Memory B cell (primary cell): ENCODE measurements at regions not wholly inside any gene's neighbourhood (a gene's known extent, or its start where the extent isn't known, plus 50 kb on each side); places are given as distances from the start of the nearest gene placed in this dataset.

Experiments
- ATAC-seq: fragments of 150-1000 bp; cut with Tn5 transposase; 2 replicates; pipeline ENCODE4 v1.10.0; 2021; ENCODE audit warnings: low read depth, mild to moderate bottlenecking, moderate library complexity
- DNase-seq, 2 donors: peaks; one replicate each; pipeline ENCODE4 v3.0.0; 2022; ENCODE audit warnings: low spot score in 2 of 2
- H3K27ac Mint-ChIP-seq: one replicate; pipeline ENCODE4 v1.8.0; 2022; ENCODE audit warnings: mild to moderate bottlenecking, moderate library complexity, mixed read lengths
- H3K27me3 Mint-ChIP-seq: one replicate; pipeline ENCODE4 v1.8.0; 2022; ENCODE audit warnings: mixed read lengths
- H3K36me3 Mint-ChIP-seq: one replicate; pipeline ENCODE4 v1.8.0; 2022; ENCODE audit warnings: mild to moderate bottlenecking, mixed read lengths
- H3K4me1 Mint-ChIP-seq: one replicate; pipeline ENCODE4 v1.8.0; 2022; ENCODE audit warnings: mixed read lengths
- H3K4me3 Mint-ChIP-seq: one replicate; pipeline ENCODE4 v1.8.0; 2022; ENCODE audit warnings: mild to moderate bottlenecking, moderate library complexity, mixed read lengths
- H3K9me3 Mint-ChIP-seq: one replicate; pipeline ENCODE4 v1.8.0; 2022; ENCODE audit warnings: mixed read lengths

DNA sequence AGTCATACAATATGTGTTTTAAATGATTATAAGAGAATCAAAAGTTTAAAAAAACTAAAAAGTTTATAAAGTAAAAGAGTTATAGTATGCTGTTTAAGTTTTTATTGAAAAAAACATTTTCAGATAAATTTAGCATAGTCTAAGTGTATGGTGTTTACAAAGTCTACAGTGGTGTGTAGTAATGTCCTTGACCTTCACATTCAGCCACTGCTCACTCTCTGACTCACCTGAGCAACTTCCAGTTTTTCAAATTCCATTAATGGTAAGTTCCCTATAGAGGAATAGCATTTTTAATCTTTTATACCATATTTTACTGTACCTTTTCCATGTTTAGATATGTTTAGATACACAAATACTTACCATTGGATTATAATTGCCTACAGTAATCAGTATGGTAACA is 842.4 kb upstream of the KLHL1 start:
- H3K27me3 Mint-ChIP-seq, result no peaks in the 10 kb centered on the region
- no peaks in the 10 kb centered on the region for H3K4me1 Mint-ChIP-seq
- H3K9me3 Mint-ChIP-seq, result no peaks in the 10 kb centered on the region
- no peak overlapping the region for H3K4me3 Mint-ChIP-seq
- no peaks in the 10 kb centered on the region for H3K36me3 Mint-ChIP-seq
- ATAC-seq (no peak), DNase-seq (no peak)
- H3K27ac Mint-ChIP-seq, result no peak overlapping the region

DNA sequence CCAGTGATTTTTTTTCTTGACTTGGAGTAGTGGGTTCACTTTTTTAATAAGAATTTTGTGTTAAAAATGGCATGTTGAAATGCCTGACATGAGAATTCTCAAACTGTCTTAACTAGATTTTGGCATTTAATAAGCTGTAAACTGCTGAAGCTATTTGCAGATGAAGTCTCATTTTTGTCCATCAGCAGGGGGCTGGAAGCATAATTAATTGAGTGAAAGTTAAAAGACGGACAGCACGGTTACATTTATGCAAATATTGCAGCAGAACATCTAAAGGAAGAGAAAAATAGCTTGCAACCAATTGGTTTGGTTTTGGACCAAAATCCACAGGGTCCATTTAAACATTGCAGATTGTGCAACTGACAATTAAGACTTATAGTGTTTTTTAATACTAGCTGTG is 837.3 kb upstream of the KLHL1 start:
- no peak for DNase-seq
- Mint-ChIP-seq H3K9me3 (no peaks in the 10 kb centered on the region), H3K27ac (no peak overlapping the region), H3K36me3 (no peaks in the 10 kb centered on the region), H3K4me3 (no peak overlapping the region), H3K4me1 (no peaks in the 10 kb centered on the region), H3K27me3 (no peaks in the 10 kb centered on the region)
- ATAC-seq, result no peak

DNA sequence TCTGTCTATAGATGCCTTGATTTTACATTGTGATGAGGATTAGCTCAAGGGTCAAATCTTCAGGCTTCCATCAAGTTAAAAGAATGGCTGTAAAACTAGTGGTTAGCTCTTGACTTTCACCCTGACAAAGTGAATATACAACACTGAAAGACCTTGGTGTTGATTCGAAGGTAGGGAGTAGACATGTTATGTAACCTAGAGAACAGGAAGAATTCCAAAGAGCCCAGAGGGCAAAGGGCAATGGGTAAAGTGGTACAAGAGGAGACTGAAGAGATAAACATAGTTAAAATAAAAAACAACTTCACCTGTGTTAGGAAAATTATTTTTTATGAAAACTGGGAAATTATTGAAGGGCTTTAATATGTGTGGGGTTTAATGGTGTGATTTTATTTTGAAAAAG is 833.2 kb upstream of the KLHL1 start:
- Mint-ChIP-seq H3K4me1 (no peaks in the 10 kb centered on the region), H3K36me3 (no peaks in the 10 kb centered on the region), H3K27ac (no peak overlapping the region), H3K4me3 (no peak overlapping the region), H3K27me3 (no peaks in the 10 kb centered on the region), H3K9me3 (no peaks in the 10 kb centered on the region)
- DNase-seq (no peak), ATAC-seq (no peak)

DNA sequence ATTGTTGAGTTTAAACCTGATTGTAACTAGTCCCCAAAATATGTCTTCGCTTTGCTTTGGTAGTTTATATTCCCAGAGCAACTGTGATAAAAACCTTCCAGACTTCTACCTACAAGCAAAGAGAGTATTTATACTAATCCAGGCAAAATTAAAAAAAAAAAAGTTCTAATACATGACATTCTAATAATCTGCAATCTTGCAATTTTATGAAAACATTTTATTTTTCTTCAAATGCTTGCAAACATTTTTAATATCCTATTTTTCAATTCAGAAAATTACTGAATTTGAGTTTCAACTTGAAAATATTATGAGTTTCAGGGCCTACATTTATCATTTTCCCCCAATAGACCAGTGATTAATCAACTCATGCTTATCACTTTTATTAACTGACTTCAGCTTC is 830.2 kb upstream of the KLHL1 start:
- no peaks in the 10 kb centered on the region for H3K9me3 Mint-ChIP-seq
- H3K4me1 Mint-ChIP-seq, result no peaks in the 10 kb centered on the region
- ATAC-seq (no peak), DNase-seq (no peak)
- H3K36me3 Mint-ChIP-seq, result no peaks in the 10 kb centered on the region
- no peak overlapping the region for H3K4me3 Mint-ChIP-seq
- H3K27ac Mint-ChIP-seq, result no peak overlapping the region
- no peaks in the 10 kb centered on the region for H3K27me3 Mint-ChIP-seq

DNA sequence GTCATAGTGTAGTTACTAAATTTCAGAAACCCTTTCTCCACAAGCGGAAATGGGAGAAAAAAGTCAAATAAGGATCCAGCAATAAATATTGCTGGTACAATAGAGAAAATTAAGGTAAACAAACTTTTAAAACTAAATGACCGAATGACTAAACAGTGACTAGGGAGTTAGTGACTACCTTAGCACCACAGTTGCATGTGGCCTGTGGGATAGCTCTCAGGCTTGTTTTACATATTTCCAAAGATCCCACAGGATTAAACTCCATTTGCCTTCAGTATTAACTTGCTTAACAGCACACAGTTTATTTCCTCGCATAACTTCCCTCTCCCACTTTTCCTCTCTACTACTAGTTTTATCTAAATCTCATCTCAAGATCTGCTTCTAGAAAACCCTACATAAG is 824.3 kb upstream of the KLHL1 start:
- Mint-ChIP-seq H3K27ac (no peak overlapping the region), H3K36me3 (no peaks in the 10 kb centered on the region), H3K9me3 (no peaks in the 10 kb centered on the region), H3K4me3 (no peak overlapping the region), H3K4me1 (no peaks in the 10 kb centered on the region), H3K27me3 (no peaks in the 10 kb centered on the region)
- DNase-seq (no peak), ATAC-seq (no peak)

DNA sequence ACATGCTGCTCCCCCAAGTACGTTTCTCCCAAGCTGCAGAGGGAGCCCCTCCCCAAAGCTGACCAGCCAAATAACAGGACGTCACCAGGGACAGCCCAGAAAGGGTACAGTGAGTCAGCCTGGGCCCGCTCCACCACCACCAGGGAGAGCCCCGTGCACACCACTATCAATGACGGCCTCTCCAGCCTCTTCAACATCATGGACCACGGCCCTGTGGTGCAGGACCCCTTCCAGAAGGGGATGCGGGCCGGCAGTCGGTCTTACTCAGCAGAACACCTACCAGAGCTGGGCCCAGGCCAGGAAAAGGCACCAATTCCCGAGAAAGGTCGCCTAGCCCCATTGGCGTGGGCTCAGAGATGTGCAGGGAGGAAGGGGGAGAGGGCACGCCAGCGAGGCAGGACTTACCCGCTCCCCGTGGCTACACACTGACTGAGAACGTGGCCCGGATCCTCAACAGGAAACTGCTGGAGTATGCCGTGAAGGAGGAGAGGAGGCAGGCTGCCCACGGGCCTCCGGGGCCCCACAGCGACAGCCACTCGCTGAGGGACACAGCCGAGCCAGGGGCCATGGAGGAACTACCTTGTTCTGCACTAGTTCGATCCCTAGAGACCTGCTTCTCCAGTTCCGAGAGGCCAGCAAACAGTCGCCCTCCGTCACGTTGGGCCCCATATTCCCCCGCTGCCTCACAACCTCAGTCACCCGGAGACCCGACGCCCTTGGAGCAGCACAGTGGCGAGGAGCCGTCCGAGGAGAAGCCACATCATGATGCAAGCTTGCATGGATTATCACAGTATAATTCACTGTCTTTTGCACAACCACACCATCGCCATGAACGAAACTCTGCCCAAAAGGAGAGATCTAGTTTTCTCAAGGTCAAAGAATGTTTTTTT is 815.9 kb upstream of the KLHL1 start:
- no peak overlapping the region for H3K4me3 Mint-ChIP-seq
- H3K27me3 Mint-ChIP-seq, result no peaks in the 10 kb centered on the region
- DNase-seq, result no peak
- no peaks in the 10 kb centered on the region for H3K4me1 Mint-ChIP-seq
- no peak for ATAC-seq
- H3K27ac Mint-ChIP-seq, result no peak overlapping the region
- no peaks in the 10 kb centered on the region for H3K36me3 Mint-ChIP-seq
- H3K9me3 Mint-ChIP-seq, result peaks cover 3% of the 10 kb centered on the region

DNA sequence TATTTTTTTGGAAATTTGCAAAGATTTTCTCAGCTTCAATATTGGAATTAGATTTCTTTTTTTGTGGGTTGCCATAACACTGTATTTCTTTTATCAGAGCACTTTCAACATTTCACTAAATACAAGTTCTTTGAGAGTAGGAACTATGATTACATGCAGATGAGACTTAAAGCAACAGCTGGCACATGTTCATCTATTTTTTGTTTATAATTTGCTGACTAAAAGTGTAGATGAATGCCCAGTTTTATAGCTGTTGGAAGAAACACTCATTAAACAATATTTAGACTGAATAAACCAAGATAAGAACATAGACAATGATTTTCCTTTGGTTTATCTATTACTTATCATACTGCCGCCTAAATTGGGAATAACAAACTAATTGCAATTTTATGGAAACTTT is 803.0 kb upstream of the KLHL1 start:
- no peak overlapping the region for H3K4me3 Mint-ChIP-seq
- no peak overlapping the region for H3K27ac Mint-ChIP-seq
- H3K27me3 Mint-ChIP-seq, result no peaks in the 10 kb centered on the region
- H3K4me1 Mint-ChIP-seq, result no peaks in the 10 kb centered on the region
- no peaks in the 10 kb centered on the region for H3K36me3 Mint-ChIP-seq
- DNase-seq (no peak), ATAC-seq (no peak)
- H3K9me3 Mint-ChIP-seq, result peaks cover 3% of the 10 kb centered on the region

DNA sequence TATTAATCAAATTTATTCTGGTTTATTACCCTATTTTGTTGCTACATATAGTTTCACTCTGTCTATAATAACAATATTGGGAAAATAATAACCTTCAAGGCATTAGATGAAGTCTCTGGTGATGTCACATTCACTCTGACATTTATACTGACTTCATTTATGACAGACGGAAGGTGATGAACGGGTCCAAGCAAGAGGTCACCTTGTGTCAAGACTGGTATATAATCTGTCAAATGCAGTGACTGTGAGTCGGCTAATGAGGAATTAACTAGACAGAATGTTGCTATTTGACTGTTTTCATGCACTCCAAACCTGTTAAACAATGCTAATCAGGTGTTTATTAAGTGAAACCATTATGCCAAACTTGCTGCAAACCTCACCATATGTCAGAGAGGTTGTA is 800.5 kb upstream of the KLHL1 start:
- Mint-ChIP-seq H3K27ac (no peak overlapping the region), H3K4me3 (no peak overlapping the region), H3K9me3 (peaks cover 1% of the 10 kb centered on the region), H3K27me3 (no peaks in the 10 kb centered on the region), H3K36me3 (no peaks in the 10 kb centered on the region), H3K4me1 (no peaks in the 10 kb centered on the region)
- DNase-seq, result no peak
- ATAC-seq, result no peak

DNA sequence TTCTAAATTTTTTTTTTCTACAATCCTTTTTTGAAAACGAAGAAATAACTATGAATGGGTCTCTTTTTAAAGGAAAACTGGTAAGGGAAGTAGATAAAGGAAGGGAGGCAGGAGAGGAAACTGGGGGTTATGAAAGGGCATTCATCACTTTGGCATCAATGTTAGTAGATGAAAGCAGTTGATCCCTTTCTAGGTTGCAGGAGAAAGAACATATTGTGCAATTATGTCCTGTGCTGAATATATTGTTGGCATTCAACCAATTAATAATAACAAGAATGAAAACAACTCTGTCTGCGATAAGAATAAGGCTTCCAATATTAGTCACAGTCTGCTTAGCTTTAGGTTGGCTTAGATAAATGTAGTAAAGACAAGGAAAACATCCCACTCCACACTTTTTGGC is 796.8 kb upstream of the KLHL1 start:
- H3K4me1 Mint-ChIP-seq, result no peaks in the 10 kb centered on the region
- ATAC-seq (no peak), DNase-seq (no peak)
- no peaks in the 10 kb centered on the region for H3K27me3 Mint-ChIP-seq
- no peak overlapping the region for H3K27ac Mint-ChIP-seq
- no peak overlapping the region for H3K4me3 Mint-ChIP-seq
- no peaks in the 10 kb centered on the region for H3K9me3 Mint-ChIP-seq
- no peaks in the 10 kb centered on the region for H3K36me3 Mint-ChIP-seq

DNA sequence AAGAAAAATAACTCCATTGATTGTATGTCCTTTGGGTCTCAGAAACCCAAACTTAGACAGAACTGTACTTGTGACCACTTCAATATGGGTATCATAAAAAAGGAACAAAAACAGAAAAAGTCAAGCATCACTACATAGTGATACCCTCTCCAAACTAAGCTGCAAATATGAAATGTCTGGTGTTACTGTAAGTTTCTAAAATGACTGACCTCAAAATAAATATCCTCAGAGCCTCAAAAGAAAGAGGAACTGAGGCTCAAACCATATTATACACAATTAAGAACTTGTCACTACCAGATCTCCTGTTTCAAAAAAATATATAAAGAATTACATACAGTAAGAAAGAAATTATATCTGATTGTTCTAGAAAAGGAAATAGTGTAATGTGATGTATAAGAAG is 787.9 kb upstream of the KLHL1 start:
- H3K36me3 Mint-ChIP-seq, result no peaks in the 10 kb centered on the region
- H3K9me3 Mint-ChIP-seq, result no peaks in the 10 kb centered on the region
- DNase-seq (no peak), ATAC-seq (no peak)
- no peak overlapping the region for H3K27ac Mint-ChIP-seq
- H3K27me3 Mint-ChIP-seq, result no peaks in the 10 kb centered on the region
- no peak overlapping the region for H3K4me3 Mint-ChIP-seq
- H3K4me1 Mint-ChIP-seq, result no peaks in the 10 kb centered on the region

DNA sequence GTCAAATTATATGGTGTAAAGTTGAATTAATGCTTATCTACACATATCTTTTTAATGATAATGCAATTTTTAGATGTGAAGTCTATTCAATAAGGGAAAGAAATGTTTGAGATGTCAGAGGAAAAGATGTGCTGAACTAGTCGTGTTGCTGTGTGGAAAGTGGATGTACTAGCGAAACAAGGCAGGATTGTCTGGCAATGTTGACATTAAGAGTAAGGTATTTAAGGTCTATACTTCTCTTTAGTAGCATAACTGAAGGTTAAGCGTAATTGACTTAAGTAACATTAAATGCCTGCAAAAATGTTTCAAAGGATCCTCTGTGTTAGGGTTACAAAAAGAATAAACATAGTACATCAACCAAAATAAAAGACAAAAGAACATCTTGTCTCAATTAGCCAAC is 787.3 kb upstream of the KLHL1 start:
- Mint-ChIP-seq H3K27me3 (no peaks in the 10 kb centered on the region), H3K9me3 (no peaks in the 10 kb centered on the region), H3K4me3 (no peak overlapping the region), H3K27ac (no peak overlapping the region), H3K4me1 (no peaks in the 10 kb centered on the region), H3K36me3 (no peaks in the 10 kb centered on the region)
- DNase-seq (no peak), ATAC-seq (no peak)

DNA sequence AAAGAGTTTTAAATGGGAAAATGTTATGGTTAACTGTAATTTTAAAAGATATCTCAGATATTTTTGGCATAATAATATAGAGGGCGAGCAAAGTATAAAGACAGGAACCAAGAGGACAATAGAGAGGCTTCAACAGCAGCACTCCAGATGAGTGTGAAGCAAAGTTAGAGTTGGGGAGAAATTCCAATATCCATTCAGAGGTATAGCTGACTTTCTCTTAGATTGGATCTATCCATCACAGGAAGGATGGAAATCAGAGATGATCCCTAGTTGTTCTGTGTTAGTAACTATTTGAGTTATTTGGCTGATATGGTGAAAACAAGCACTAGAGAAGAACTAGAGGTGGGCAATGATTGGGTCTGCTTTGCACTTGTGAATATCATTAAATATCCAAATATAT is 786.0 kb upstream of the KLHL1 start:
- Mint-ChIP-seq H3K36me3 (no peaks in the 10 kb centered on the region), H3K4me1 (no peaks in the 10 kb centered on the region), H3K4me3 (no peak overlapping the region), H3K9me3 (peaks cover under 1% of the 10 kb centered on the region), H3K27ac (no peak overlapping the region), H3K27me3 (no peaks in the 10 kb centered on the region)
- DNase-seq (no peak), ATAC-seq (no peak)

DNA sequence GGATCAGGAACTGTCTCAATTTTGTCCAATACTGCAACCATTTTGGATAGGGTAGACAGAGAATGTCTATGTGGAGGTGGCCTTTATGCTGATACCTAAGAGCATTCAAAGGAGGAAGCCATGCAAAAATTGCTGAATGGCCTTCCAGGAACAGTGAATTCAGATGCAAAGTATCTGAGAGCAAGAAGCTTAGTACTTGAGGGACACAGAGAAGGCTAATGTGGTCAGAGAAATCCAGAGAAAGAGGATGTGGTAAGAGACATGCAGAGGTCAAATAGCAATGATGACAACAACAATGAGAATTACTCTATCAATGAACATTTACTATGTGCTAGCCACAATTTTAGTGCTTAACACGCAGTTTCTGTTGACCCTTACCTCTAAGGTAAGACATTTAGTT is 785.6 kb upstream of the KLHL1 start:
- Mint-ChIP-seq H3K27me3 (no peaks in the 10 kb centered on the region), H3K27ac (no peak overlapping the region), H3K4me1 (no peaks in the 10 kb centered on the region), H3K36me3 (no peaks in the 10 kb centered on the region), H3K9me3 (peaks cover 5% of the 10 kb centered on the region), H3K4me3 (no peak overlapping the region)
- DNase-seq, result no peak
- ATAC-seq, result no peak

DNA sequence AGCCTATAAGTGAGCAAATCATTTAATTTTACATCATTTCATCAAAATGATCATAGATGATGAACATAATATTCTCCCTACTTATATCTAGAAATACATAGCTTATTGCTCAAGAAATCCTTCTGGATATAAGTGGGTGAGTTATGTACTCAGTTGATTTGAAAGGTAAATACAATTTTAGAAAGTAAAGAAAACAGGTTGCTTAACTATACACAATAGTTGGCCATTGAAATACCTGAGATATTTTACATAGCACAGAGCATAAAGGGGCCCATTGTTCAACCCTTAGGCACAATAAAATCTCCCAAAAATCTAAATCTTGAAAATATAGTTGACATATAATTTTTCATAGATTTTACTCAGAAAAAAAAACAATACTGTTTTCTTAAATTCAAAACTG is 782.0 kb upstream of the KLHL1 start:
- H3K36me3 Mint-ChIP-seq, result no peaks in the 10 kb centered on the region
- H3K27me3 Mint-ChIP-seq, result no peaks in the 10 kb centered on the region
- ATAC-seq (no peak), DNase-seq (no peak)
- peaks cover 9% of the 10 kb centered on the region for H3K9me3 Mint-ChIP-seq
- H3K4me3 Mint-ChIP-seq, result no peak overlapping the region
- H3K27ac Mint-ChIP-seq, result no peak overlapping the region
- H3K4me1 Mint-ChIP-seq, result no peaks in the 10 kb centered on the region

DNA sequence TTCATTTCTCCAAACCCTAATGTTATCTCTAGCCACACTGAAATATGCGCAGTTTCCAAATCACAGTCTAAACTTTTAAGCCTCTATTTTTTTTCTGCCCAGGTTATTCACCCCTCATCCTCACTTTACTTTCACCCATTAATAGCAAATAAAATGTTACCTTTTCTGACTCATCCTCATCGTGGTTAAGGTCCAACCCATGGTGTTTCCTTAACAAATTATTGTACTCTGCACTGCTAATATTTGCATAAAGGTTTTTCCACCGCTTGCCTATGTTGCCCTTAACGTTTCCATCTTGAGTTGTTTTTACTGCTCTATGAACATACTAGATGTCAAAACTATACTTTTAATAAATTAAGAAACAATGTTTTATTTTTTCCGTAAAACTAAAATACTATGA is 780.9 kb upstream of the KLHL1 start:
- ATAC-seq (no peak), DNase-seq (no peak)
- Mint-ChIP-seq H3K27me3 (no peaks in the 10 kb centered on the region), H3K36me3 (no peaks in the 10 kb centered on the region), H3K4me1 (no peaks in the 10 kb centered on the region), H3K9me3 (peaks cover 9% of the 10 kb centered on the region), H3K4me3 (no peak overlapping the region), H3K27ac (no peak overlapping the region)
